ENCODE measurements at regions not wholly inside any gene's neighbourhood (a gene's known extent, or its start where the extent isn't known, plus 50 kb on each side); places are given as distances from the start of the nearest gene placed in this dataset.

DNA sequence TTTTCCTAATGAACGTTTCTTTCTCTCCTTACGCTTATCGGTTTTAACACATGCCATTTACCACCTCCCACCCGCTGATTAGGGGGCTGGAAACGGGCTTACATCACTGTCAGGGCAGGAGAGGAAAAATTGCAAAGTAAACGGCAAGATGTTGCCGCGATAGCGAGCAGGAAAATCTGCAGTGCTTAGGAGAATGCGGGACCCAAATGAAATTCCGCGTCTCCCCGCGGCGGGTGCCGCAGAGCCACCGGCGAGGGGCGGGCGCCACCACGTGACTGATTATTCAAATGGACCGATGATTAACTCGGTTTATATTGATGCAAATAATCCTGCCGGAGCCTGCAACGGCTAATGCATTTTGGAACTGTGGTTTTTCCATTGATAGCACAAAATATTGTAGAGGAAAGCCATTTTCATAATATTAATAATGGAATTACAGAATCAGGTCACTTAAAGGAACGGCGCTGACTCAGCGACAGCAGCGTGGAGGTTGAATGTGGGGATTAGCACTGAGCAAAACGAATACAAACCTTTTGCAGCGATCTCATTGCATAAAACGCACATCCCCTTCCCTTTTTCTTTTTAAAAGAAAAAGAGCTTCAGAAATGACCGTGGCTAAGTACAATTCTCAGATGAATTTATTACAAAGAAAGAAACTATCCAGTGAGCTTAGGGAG, 224.2 kb downstream of the STIM2 start:
- TF ChIP-seq POLR2AphosphoS5 (IDR thresholded peaks at IDR 0.05; ENCODE audit: low read depth, low read length) (no peak), TAF1 (IDR thresholded peaks at IDR 0.05; ENCODE audit: borderline replicate concordance, low read depth, low read length) (no peak), POLR2A (IDR thresholded peaks at IDR 0.05; ENCODE audit: low read depth, low read length) (no peak)
